ENCODE measurements at regions not wholly inside any gene's neighbourhood (a gene's known extent, or its start where the extent isn't known, plus 50 kb on each side); places are given as distances from the start of the nearest gene placed in this dataset.
A peak's percentile ranks its signal among the peaks of the same experiment; 100 is the strongest.
"Not testable (repeated sequence)": the region's sequence is repeated elsewhere in the genome, so short reads cannot be mapped to it uniquely, and the experiment has no call there.

GRCh38 chr11:44417731-44418455 lies 108.0 kb upstream of the ALX4 start:
- DNase-seq (ENCODE audit: low spot score), result no peak

- no peak for DNase-seq (ENCODE audit: low spot score)
Observed at GRCh38 chr11:44418456-44418830, 108.5 kb upstream of the ALX4 start.

- DNase-seq (ENCODE audit: low spot score), result no peak
Observed at GRCh38 chr11:44421090-44421675, 111.2 kb upstream of the ALX4 start.

- DNase-seq (ENCODE audit: low spot score), result no peak
Observed at GRCh38 chr11:44423289-44423688, 113.3 kb upstream of the ALX4 start.

GRCh38 chr11:44424841-44425240 lies 114.9 kb upstream of the ALX4 start:
- no peak for DNase-seq (ENCODE audit: low spot score)

GRCh38 chr11:44426119-44426518 lies 116.2 kb upstream of the ALX4 start:
- DNase-seq (ENCODE audit: low spot score), result no peak

GRCh38 chr11:44426958-44427357 lies 117.0 kb upstream of the ALX4 start:
- DNase-seq (ENCODE audit: low spot score), result no peak

- DNase-seq (ENCODE audit: low spot score), result no peak
Observed at GRCh38 chr11:44427432-44427831, 117.5 kb upstream of the ALX4 start.

GRCh38 chr11:44430140-44430539 lies 120.2 kb upstream of the ALX4 start:
- no peak for DNase-seq (ENCODE audit: low spot score)

- DNase-seq (ENCODE audit: low spot score), result no peak
Observed at GRCh38 chr11:44434191-44434590, 124.3 kb upstream of the ALX4 start.

- DNase-seq (ENCODE audit: low spot score), result no peak
Observed at GRCh38 chr11:44437122-44437521, 127.2 kb upstream of the ALX4 start.

- not testable (repeated sequence) for DNase-seq (ENCODE audit: low spot score)
Observed at GRCh38 chr11:44442893-44443673, 122.4 kb upstream of the CD82 start.

- DNase-seq (ENCODE audit: low spot score), result peak; percentile 47
Observed at GRCh38 chr11:44443836-44444769, 121.4 kb upstream of the CD82 start.

- DNase-seq (ENCODE audit: low spot score), result no peak
Observed at GRCh38 chr11:44444770-44445321, 120.6 kb upstream of the CD82 start.

- no peak for DNase-seq (ENCODE audit: low spot score)
Observed at GRCh38 chr11:44445500-44446365, 119.7 kb upstream of the CD82 start.

- no peak for DNase-seq (ENCODE audit: low spot score)
Observed at GRCh38 chr11:44446366-44446762, 119.1 kb upstream of the CD82 start.

- DNase-seq (ENCODE audit: low spot score), result no peak
Observed at GRCh38 chr11:44446996-44447771, 118.3 kb upstream of the CD82 start.

GRCh38 chr11:44450295-44450932 lies 115.0 kb upstream of the CD82 start:
- no peak for DNase-seq (ENCODE audit: low spot score)

GRCh38 chr11:44451706-44452105 lies 113.8 kb upstream of the CD82 start:
- no peak for DNase-seq (ENCODE audit: low spot score)

All from ecto neural progenitor cell (in vitro differentiated cells).